ENCODE measurements at regions not wholly inside any gene's neighbourhood (a gene's known extent, or its start where the extent isn't known, plus 50 kb on each side); places are given as distances from the start of the nearest gene placed in this dataset.

GRCh38 chr1:101167891-101168290 lies 68.9 kb upstream of the S1PR1 start:
- TF ChIP-seq CTCF (IDR thresholded peaks at IDR 0.05) (no peak), EP300 (IDR thresholded peaks at IDR 0.05) (no peak), POLR2AphosphoS5 (IDR thresholded peaks at IDR 0.05) (no peak)

Data from sigmoid colon (tissue), 4 donors.